HT-29 (cell line): ENCODE measurements at regions not wholly inside any gene's neighbourhood (a gene's known extent, or its start where the extent isn't known, plus 50 kb on each side); places are given as distances from the start of the nearest gene placed in this dataset.
"Not testable (repeated sequence)": the region's sequence is repeated elsewhere in the genome, so short reads cannot be mapped to it uniquely, and the experiment has no call there.

Source experiments
- DNase-seq: peaks from one replicate; pipeline ENCODE4 v3.0.0-alpha.2; 2015; ENCODE audit warnings: low spot score

- DNase-seq: peak; percentile 84
These were observed 125.7 kb upstream of the CXADR start for GRCh38 chr21:17387030-17387617.

- no peak for DNase-seq
These were observed 124.6 kb upstream of the CXADR start for GRCh38 chr21:17388226-17388625.

GRCh38 chr21:17389311-17389710, 123.5 kb upstream of the CXADR start:
- DNase-seq: no peak

- DNase-seq: no peak
These were observed 122.3 kb upstream of the CXADR start for GRCh38 chr21:17390569-17390968.

- no peak for DNase-seq
These were observed 121.0 kb upstream of the CXADR start for GRCh38 chr21:17391811-17392340.

- DNase-seq: no peak
These were observed 119.4 kb upstream of the CXADR start for GRCh38 chr21:17393413-17393812.

GRCh38 chr21:17396948-17397347, 115.9 kb upstream of the CXADR start:
- DNase-seq: no peak

GRCh38 chr21:17397703-17398102, 115.1 kb upstream of the CXADR start:
- no peak for DNase-seq

- not testable (repeated sequence) for DNase-seq
These were observed 113.9 kb upstream of the CXADR start for GRCh38 chr21:17398954-17399353.

GRCh38 chr21:17402937-17403336, 109.9 kb upstream of the CXADR start:
- DNase-seq: no peak

- DNase-seq: peak; percentile 4
These were observed 106.6 kb upstream of the CXADR start for GRCh38 chr21:17406202-17406601.

GRCh38 chr21:17414766-17415165, 98.1 kb upstream of the CXADR start:
- DNase-seq: no peak

- no peak for DNase-seq
These were observed 96.7 kb upstream of the CXADR start for GRCh38 chr21:17416139-17416538.

GRCh38 chr21:17422931-17423330, 89.9 kb upstream of the CXADR start:
- DNase-seq: no peak

GRCh38 chr21:17427157-17427556, 85.7 kb upstream of the CXADR start:
- DNase-seq: no peak

GRCh38 chr21:17427831-17428483, 84.9 kb upstream of the CXADR start:
- no peak for DNase-seq

GRCh38 chr21:17428484-17428869, 84.4 kb upstream of the CXADR start:
- DNase-seq: no peak

- DNase-seq: no peak
These were observed 83.9 kb upstream of the CXADR start for GRCh38 chr21:17428980-17429379.

GRCh38 chr21:17429936-17430335, 82.9 kb upstream of the CXADR start:
- DNase-seq: no peak

GRCh38 chr21:17432732-17433057, 80.1 kb upstream of the CXADR start:
- no peak for DNase-seq

GRCh38 chr21:17433730-17434129, 79.1 kb upstream of the CXADR start:
- DNase-seq: no peak

GRCh38 chr21:17435565-17436543, 77.0 kb upstream of the CXADR start:
- DNase-seq: peak; percentile 38
